HG03175 (cell line): ENCODE measurements at regions not wholly inside any gene's neighbourhood (a gene's known extent, or its start where the extent isn't known, plus 50 kb on each side); places are given as distances from the start of the nearest gene placed in this dataset.

Experiments used
- ATAC-seq: cut with Tn5 transposase; IDR thresholded peaks from one replicate; pipeline ENCODE4 v1.9.1; 2021; ENCODE audit warnings: mild to moderate bottlenecking, moderate library complexity; ENCODE audit not compliant: unreplicated experiment

DNA sequence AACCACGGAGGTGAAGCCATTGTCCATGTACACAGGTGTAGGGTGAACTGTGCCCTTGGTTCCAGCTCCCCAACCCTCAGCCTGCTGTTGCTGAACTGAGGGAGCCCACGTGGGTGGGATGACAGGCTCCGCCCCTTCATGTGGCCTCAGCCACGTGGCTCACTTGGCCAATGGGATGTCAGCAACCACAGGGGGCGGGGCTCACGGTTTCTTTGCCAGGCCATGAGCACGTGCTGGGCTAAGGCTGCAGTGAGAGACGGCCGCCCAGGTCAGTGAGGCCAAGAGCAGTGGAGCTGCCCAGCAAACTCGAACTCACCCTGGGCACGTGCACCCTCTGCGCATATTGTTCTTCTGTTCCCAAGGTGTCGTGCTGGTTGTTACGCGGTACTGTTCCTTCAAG, 282.6 kb downstream of the IRF8 start:
- ATAC-seq: no peak

DNA sequence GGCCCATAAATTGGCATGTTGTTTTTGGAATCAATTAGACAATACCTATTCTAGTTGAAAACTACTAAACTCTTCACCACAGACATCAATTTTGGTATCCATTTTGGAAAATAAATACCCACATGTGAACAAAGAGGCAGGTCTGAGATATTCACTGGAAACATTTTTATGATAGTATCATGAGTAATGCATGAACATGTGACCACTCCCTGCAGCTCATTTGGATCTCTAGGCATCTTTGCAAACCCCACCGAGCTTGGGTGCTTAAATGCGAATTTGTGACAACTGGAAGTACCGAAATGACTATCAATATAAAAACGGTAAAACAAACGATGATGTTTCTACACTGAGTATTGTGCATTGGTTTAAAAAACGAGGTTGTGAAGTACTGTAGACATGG, 285.2 kb downstream of the IRF8 start:
- no peak for ATAC-seq

DNA sequence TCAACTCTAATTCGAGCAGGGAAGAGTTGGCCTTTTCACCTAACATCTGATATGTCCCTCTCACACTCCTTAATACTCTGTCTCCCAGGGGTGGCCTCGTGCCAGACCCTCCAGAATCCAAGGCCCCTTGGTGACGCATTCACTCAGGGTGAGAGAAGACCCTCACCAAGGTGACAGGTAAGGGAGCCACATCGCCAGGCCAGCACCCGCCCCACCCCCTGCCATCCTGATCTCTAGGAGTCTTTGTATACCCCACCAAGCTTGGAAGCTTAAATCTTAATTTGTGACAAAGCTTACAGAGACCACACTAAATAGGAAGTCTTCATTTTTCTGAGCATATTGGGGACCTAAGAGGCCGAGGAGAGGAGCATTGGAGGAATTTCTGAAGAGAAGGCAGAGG, 286.1 kb downstream of the IRF8 start:
- ATAC-seq: no peak

DNA sequence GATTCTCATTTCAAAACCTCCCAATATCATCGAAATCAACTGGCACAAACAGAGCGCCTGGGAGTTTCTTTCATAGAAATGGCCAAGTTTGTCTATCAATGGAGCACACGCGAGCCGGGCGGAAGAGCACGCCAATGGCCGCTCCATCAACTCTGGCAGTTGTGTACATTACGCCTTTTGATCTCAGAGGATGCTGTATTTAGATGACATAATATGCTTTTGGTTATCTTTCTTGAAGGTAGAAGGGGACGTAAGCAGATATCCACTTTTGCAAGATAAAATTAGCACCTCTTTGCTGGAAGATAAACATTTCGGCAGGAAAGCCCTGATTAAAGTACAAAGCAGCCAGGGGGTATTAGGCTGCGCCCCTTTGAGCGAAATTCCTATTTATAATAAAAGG, 287.4 kb downstream of the IRF8 start:
- no peak for ATAC-seq

DNA sequence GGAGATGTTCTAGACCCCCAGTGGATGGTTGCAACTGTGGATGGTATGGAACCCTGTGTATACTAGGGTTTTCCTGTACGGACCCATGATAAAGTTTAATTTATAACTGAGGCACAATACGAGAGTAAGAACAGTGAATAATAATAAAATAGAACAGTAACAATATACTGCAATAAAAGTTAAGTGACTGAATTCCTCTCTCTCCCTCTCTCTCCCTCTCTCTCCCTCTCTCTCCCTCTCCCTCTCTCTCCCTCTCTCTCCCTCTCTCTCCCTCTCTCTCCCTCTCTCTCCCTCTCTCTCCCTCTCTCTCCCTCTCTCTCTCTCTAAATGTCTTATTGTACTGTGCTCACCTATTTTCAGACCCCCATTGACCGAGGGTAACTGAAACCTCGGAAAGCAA, 291.0 kb downstream of the IRF8 start:
- no peak for ATAC-seq

DNA sequence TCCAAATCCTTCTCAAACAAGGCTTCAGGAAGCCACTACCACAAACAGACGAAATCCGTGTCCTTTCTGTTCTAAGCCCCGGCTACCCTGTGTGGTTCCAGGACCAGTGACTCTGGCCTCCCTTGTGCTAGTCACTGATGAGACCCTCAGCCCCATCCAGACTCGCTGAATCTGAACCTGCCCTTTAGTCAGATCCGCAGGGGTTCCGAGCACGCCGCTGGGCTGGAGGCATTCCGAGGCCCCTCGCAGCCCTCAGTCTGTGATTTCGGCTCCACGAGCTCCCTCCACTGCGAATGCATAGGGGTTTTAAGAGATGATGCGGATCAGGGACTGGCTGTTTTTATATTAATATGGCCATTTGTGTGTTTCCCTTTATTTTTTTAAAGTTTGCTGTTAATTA, 292.7 kb downstream of the IRF8 start:
- ATAC-seq: no peak

DNA sequence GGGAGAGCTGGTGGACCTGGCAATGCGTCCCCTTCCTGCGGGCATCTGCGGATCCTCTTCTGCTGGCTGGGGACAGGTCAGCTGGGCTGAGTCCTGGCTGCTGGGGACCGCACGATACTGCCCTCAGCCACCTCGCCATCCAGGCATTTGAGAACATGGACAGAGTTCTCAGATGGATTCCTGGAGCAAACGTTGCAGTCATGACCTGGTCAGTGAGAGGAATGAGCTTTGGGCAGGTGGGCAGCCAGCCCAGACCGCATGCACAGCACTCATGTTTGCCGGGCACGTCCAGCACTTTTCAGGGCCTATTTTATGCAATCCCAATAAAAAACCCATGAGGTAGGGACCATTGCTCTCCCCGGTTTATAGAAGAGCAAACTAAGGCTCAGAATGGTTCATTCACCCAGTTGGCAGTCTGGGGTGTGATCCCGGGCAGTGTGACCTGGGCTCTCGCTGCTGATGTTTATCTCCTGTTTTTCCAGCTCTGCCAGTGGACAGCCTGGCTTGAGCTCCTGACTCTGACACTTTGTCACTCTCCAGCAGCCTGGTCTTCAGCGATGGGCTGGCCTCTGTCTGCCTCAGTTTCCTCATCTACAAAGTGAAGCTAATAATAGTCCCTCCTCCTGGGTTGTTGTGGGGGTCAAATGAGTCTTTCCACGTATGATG, 294.7 kb downstream of the IRF8 start:
- no peak for ATAC-seq

DNA sequence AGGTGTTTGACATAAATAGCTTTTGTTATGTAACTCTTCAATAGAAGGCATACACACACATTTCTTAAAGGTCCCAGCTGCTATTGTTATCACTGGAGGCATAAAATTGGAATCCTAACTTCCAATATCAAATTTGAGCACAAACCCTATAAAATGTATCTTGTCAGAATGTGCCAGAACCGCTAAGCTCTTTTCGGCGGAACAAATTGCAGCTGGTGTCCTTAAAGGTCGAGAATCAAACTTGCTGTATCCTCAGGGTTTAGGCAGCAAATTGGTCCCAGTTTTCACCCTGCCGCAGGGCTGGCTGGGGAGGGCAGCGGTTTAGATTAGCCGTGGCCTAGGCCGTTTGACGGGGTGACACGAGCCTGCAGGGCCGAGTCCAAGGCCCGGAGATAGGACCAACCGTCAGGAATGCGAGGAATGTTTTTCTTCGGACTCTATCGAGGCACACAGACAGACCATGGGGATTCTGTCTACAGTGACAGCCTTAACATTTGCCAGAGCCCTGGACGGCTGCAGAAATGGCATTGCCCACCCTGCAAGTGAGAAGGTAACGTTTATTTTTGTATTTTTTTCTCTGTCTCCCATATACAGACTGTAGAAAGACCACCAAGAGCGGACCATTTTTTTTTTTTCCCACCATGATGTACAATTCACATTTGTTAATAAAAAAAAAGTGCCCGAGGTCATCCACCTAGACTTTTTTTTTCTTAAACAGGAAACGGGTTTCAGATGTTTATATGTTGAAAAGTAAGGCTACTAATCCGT, 297.1 kb downstream of the IRF8 start:
- no peak for ATAC-seq

DNA sequence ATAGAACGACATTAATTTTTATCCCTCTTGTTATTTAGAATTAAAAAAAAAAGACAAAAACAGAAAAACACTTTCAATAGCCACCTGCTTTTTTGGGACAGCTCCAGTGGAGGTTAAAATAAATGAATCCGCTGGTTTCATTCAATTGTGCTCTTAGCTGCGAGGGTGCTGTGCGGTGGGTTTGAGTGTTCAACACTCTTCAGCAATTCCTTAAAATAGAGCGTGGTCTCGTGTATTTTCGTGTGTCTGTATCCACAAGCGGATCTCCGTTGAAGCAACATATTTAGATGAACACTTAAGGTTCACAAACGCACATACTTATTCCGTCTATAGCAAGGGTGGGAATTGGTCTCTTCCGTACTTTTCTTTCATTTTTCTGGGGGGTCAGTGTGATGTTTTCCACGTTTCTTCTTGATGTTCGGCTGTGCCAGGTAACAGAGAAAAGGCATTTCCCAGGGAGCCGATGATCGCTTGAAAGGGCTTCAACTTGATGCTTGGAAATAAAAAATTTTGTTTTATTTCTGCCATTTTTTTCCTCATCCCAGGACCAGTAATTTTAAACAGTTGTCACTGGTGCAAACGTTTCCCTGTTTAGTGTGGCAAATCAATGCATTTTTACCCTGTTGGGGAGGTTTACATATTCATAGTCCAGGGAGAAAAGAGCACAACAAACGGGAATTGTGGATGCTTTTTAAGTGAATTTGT, 297.9 kb downstream of the IRF8 start:
- no peak for ATAC-seq

DNA sequence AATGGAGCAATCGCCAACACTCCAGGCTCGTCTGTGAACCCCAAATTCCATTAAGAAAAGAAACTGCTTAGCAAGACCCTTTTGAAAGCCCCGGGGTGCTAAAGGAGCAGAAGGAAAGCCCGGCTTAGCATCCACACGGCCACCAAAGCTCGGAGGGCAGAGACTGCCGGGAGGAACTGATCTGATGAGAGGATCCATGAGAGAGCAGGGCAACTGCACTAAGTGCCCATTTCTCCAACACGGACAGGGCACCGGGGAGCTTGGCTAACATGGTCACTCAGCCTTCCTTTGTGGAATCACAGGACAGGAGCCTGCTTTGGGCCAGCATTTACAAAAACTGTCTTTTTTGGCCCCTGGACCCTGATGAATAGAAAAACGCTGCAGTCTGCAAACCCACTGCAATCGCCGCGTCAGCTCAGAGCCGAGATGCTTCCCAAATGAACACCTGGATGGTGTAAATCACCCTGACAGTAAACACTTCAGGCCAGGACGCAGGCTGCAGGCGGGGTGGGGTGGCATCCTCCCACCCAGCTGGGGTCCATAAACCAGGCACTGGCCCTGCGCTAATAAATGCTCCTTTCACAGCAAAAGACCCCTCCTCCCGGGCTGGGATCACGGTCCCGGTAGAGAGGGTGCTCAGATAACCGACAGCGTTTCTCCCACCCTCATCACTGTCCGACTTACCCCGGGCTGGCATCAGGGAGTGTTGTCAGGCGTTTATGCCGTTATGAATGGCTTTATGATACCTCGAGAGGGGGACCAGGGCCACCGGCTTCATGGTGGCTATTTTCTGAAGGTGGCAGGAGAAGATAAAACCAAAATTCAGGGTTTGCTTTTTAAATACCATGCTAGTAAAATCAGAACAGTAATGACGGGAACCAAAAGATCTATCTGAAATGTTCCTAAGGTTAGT, 299.5 kb downstream of the IRF8 start:
- no peak for ATAC-seq

DNA sequence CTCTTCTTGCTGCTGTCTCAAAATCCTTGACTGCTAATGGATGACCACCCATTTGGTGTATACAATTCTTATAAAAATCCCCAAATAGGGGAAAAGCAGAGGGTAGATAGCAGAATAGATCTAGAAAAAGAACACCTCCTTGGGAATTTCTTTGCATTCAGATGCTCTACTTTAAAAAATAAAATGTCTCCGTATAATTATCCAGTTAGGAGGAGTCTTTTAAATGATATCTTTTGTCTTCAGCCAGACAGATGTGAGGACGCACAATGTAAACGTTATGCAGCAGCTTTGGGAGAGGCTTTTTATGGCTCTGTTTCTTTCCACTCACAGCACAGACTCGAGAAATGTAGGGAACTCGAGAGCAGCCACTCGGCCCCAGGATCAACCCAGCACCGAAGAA, 300.2 kb downstream of the IRF8 start:
- ATAC-seq: no peak

DNA sequence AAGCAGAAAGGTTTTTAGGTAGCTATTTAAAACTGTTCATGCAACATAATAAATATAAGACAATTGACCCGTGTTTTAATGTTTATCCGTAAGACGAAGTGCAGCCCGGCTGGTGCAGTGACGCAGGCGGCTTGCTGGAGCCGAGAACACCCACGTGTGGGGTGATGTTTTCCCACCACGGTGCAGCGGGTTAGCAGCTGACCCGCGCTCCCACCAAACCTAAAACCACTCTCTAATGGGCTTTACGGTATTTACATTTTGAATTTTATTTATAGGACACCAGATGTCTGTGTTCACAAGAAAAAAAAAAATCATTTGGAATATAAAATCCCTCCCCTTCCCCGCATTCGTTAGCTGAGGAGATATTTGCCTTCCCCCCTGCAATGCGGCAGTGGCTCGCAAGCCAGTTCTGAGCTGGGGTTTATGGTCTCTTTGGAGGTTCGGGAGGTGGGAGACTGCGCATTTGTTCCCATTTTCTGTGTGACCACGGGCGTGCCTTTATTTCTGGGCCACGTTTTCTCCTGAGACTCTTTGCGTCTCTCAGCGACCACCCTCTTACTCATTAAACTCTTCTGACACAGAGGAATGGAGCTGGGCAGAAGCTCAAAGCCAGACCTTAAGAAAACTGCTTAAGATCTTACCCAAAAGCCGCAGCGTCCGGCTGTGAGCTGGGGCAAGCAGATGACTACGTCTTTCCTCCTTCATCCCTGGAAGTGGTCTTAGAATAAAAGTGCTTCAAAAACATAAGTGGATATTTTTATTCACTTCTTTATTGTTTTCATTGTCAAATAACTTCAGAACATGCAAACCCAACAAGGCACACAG, 301.1 kb downstream of the IRF8 start:
- ATAC-seq: no peak

DNA sequence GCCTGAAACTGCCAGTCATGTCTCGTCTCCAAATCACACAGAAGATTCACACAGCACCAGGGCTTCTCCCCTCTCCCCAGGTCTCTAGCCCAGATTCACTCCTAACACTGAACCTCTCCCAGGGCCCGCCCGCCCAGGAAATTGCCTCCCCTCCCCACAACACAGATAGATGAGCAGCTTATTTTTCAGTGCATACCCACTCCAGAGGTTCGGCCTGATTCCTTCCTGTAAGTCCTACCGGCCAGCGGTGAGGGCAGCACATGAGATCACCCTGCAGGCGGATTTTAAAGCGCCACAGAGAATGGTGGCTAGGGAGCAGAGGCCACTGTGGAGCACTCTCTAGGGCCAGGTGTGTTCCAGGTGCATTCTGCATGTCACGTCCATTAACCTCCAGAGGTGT, 301.8 kb downstream of the IRF8 start:
- no peak for ATAC-seq

DNA sequence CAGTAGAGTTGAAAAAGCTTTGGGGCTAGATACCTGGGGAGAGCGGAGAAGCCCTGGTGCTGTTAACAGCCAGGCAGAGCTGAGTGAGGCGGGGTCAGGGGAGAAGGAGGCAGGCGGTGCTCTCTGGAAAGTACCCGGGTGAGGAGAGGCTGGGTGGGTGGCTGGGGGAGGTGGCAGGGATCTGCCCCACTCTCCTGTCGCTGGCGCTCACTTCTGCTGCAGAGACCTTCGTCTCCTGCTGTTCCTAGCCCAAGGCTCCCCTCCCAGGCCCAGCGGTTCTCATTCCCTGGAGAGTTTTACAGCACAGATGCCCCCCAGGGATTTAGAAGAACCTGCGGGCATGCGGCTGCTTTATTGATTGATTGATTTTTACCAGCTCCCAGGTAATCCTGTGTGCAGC, 302.8 kb downstream of the IRF8 start:
- no peak for ATAC-seq

DNA sequence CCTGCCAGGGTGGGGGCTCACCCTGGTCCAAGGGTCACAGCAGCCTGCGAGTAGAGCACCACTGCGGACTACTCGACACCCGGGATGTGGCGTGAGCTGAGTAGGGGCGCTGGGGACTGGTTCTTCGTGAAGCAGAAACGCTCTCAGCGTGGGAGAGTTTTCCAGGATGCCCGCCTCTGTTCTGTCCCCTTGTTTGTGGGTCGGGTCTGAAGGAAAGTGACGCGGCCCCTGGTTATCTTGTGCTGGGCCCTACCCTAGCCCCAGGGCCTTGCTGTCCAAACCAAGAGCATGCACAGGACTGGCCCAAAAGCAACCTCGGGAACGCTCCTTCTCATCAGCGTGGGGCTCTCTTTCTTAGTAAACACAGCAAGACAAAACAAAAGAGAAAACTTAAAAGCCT, 303.3 kb downstream of the IRF8 start:
- ATAC-seq: no peak

DNA sequence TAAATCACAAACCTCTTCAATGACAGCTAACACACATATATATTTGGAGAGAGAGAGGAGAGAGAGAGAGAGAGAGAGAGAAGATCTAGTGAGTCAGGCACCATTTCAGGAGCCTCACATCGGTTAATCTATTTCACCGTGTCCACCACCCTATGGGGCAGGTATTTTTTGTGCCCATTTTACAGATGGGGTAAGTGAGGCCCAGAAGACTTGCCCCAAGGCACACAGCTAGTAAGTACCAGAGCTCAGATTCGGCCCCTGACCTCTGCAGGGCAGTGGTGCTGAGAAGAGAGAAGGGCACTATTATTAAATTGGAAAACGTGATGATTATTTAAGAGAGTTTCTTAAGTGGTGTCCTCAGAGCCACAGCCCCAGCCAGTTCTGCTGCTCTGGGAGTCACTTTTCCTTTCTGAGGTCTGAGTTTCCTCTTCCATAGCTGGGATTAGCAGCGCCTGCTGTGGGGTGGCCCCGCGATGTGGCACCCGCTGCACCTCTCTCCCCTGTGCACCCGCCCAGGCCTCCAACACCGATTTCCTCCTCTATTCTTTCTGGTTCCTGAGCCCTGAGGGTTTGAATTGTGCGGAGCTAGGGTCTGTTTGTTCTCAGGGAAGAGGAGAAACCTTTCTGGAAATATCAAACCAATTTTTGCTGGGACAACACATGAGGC, 303.9 kb downstream of the IRF8 start:
- ATAC-seq: no peak

DNA sequence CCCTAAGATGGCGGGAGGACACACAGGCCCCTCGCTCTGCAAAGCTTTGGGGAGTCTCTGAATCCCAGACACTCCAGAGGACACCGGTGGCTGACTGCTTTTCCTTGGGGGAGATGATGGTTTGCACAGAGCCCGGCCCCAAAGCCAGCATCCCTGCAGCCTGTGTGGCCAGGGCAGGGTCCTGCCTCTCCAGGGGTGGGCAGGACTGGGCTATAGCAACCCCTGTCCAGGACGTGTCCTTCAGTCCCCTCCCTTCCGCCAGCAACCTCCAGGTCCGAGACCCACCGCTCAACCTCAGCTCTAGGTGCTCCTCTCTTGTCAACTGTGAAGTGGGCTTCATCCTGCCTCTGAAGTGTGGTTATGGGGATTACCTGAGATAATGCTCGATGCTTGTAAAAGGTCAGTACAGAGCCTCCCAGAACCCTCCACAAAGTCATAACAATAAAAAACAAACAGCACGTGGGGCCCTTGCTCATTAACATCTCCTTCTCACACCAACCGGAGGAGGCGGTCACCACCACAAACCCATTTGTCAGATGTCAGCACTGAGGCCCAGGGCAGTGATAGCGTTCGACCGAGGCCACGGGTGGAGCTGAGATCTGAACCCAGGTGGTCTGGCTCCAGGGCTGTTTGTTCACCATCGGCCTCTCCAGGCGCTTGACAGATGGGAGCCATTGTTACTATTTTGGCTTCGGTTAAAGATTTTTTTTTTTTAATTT, 304.8 kb downstream of the IRF8 start:
- no peak for ATAC-seq

DNA sequence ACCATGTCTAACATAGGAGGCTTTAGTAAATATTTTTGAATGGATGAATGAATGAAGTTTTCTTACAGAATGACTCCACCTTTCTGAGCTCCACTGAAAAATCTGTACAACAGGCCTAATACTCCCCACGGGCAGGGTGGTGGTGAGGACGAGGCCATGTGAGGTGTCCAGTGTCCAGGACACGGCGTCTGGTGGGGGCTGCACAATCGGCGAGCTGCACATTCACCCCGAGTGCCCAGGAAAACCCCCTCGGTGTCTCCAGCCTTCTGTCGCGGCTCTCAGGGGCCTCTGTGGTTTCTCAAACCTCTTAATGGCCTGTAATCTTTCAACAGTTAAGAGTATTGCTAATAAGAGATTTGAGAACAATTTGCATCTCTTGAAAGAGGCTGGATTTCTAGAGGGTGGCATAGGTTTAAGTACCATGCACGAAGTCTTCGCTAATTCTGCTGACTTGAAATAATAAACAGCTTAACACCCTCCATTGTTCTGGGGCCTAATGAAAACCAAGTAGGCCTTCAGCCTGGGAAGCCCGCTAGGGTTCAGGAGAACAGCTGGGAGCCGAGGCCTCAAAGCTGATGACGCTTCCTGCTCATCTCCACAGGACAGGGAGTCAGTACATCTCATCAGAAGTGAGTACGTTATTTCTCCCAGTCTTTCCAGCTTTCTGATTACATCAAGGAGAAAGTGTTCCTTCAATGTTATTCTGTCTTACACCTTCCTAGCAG, 304.6 kb upstream of the FOXF1 start:
- ATAC-seq: no peak
